Skin of body (tissue), 1 donor: ENCODE measurements at regions not wholly inside any gene's neighbourhood (a gene's known extent, or its start where the extent isn't known, plus 50 kb on each side); places are given as distances from the start of the nearest gene placed in this dataset.

Source experiments
- DNase-seq: peaks from one replicate; lab custom pipeline; 2025; lab: John Stamatoyannopoulos, UW

DNA sequence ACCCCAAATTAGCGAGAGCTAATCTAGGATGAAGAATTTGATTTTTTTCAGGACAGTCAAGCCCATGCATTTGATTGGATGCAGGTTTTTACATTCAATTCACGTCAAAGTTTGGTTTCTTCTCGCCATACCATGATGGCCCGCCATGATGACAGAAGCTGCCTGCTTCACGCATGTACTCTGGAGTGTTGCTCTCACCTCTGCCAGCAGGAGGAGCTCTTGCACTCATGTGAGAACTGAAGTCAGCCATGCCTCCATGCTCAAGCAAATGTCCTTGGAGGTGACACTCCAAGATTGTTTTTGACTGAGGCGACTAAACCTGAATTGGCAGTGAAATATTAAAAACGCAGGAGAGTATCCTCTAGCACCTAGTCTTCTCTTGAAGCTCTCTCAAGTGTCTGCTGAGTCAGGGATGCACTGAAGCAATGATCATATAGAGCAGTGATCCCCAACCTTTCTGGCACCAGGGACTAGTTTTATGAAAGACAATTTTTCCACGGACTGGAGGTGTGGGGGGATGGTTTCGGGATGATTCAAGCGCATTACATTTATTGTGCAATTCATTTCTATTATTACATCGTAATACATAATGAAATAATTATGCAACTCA, 120.9 kb downstream of the SAMMSON start:
- no peak for DNase-seq

- DNase-seq, result no peak
Observed at GRCh38 chr3:70127192-70127591, 127.7 kb downstream of the SAMMSON start.

GRCh38 chr3:70137366-70137765, 137.8 kb downstream of the SAMMSON start:
- peak; percentile 6 for DNase-seq

DNA sequence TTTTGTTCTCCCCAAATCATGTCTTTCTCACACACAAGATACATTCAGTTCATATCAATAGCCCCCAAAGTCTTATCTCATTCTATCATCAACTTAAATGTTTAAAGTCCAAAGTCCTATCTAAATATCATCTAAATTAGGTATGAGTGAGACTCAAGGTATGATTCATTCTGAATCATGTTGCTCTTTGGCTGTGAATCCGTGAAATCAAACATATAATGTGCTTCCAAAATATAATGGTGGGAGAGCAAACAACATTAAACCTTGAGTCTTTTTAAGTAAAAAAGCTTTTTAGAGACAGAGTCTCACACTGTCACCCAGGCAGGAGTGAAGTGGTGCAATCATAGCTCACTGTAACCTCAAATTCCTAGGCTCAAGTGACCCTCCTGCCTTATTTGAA, 139.1 kb downstream of the SAMMSON start:
- DNase-seq, result no peak
